SU-DHL-6 (cell line): ENCODE measurements at regions not wholly inside any gene's neighbourhood (a gene's known extent, or its start where the extent isn't known, plus 50 kb on each side); places are given as distances from the start of the nearest gene placed in this dataset.

Experiments
- H2AFZ ChIP-seq: fragments of 200-600 bp; sonication (generic); 2 replicates; pipeline ENCODE4 v1.6.1; 2014; ENCODE audit warnings: low read depth, mild to moderate bottlenecking, moderate library complexity, mixed read lengths, antibody characterized with exemption, low read length; ENCODE audit not compliant: severe bottlenecking
- H3F3A ChIP-seq: fragments of 200-600 bp; shearing (Covaris generic); 2 replicates; pipeline ENCODE4 v1.6.0; 2016; ENCODE audit warnings: antibody characterized with exemption, mild to moderate bottlenecking; ENCODE audit not compliant: insufficient read depth
- H3K27ac ChIP-seq: fragments of 200-600 bp; sonication (generic); 2 replicates; pipeline ENCODE4 v1.5.1; 2016; ENCODE audit warnings: low read depth, mild to moderate bottlenecking, low read length, moderate library complexity, mixed read lengths
- H3K27me3 ChIP-seq: fragments of 200-600 bp; sonication (generic), shearing (Covaris generic); 2 replicates; pipeline ENCODE4 v1.6.0; 2014; ENCODE audit warnings: mild to moderate bottlenecking, low read length
- H3K36me3 ChIP-seq: fragments of 200-600 bp; sonication (generic); 2 replicates; pipeline ENCODE4 v1.6.1; 2014; ENCODE audit warnings: mild to moderate bottlenecking, low read length, mixed read lengths
- H3K4me2 ChIP-seq: fragments of 300-600, 200-600 bp; shearing (Covaris generic), sonication (generic); 2 replicates; pipeline ENCODE4 v1.6.0; 2014; ENCODE audit warnings: low read length, low read depth, mild to moderate bottlenecking; ENCODE audit not compliant: poor library complexity, severe bottlenecking
- H3K4me3 ChIP-seq: fragments of 200-600 bp; sonication (generic); 2 replicates; pipeline ENCODE4 v1.5.1; 2014; ENCODE audit warnings: antibody characterized with exemption, low read length, mild to moderate bottlenecking, mixed read lengths; ENCODE audit not compliant: insufficient read depth, poor library complexity, severe bottlenecking
- H3K79me2 ChIP-seq: fragments of 200-600 bp; sonication (generic); 2 replicates; pipeline ENCODE4 v1.6.1; 2014; ENCODE audit warnings: mild to moderate bottlenecking, low read length, moderate library complexity; ENCODE audit not compliant: insufficient read depth
- H3K9ac ChIP-seq: fragments of 200-600 bp; sonication (generic); 2 replicates; pipeline ENCODE4 v1.7.0; 2014; ENCODE audit warnings: mild to moderate bottlenecking, low read length
- H3K9me2 ChIP-seq: fragments of 200-600 bp; sonication (generic); replicated peaks from 2 replicates; pipeline ENCODE4 v1.6.1; 2014; ENCODE audit warnings: low read length; ENCODE audit not compliant: insufficient read depth
- H3K9me3 ChIP-seq: fragments of 200-600 bp; sonication (generic); 2 replicates; pipeline ENCODE4 v1.6.1; 2014; ENCODE audit warnings: low read length, mixed read lengths; ENCODE audit not compliant: insufficient read depth
- H4K20me1 ChIP-seq: fragments of 200-600 bp; sonication (generic); 2 replicates; pipeline ENCODE4 v1.6.1; 2014; ENCODE audit warnings: low read depth, mild to moderate bottlenecking, antibody characterized with exemption, low read length, moderate library complexity, mixed read lengths
- CTCF ChIP-seq: fragments of 200-600 bp; sonication (generic); IDR thresholded peaks from one replicate; pipeline ENCODE4 v1.5.1; 2017; ENCODE audit warnings: antibody characterized with exemption, mild to moderate bottlenecking, low read length, moderate library complexity; ENCODE audit not compliant: insufficient read depth, poor library complexity, severe bottlenecking
- EZH2phosphoT487 ChIP-seq: fragments of 200-600 bp; sonication (generic), shearing (Covaris generic); conservative IDR thresholded peaks from 2 replicates; pipeline ENCODE4 v1.6.1; 2018; ENCODE audit warnings: mild to moderate bottlenecking, antibody characterized with exemption, low read length, moderate library complexity, mixed read lengths

GRCh38 chr10:131576341-131577177, 265.0 kb upstream of the TCERG1L start:
- Histone ChIP-seq H3K9me3 (no peaks in the 10 kb centered on the region), H3K79me2 (no peaks in the 10 kb centered on the region), H3F3A (no peaks in the 10 kb centered on the region), H4K20me1 (no peaks in the 10 kb centered on the region), H3K9me2 (no peaks in the 10 kb centered on the region), H3K36me3 (no peaks in the 10 kb centered on the region), H3K9ac (no peak overlapping the region), H2AFZ (no peak overlapping the region), H3K27ac (no peak overlapping the region), H3K4me2 (no peak overlapping the region), H3K27me3 (no peaks in the 10 kb centered on the region), H3K4me3 (no peak overlapping the region)
- TF ChIP-seq EZH2phosphoT487 (no peak), CTCF (no peak)

GRCh38 chr10:131577178-131577555, 265.6 kb upstream of the TCERG1L start:
- no peaks in the 10 kb centered on the region for H3K36me3 ChIP-seq
- H3K9me2 ChIP-seq, result no peaks in the 10 kb centered on the region
- H3K9ac ChIP-seq, result no peak overlapping the region
- H2AFZ ChIP-seq, result no peak overlapping the region
- no peak overlapping the region for H3K27ac ChIP-seq
- H3K27me3 ChIP-seq, result no peaks in the 10 kb centered on the region
- TF ChIP-seq EZH2phosphoT487 (no peak), CTCF (no peak)
- no peaks in the 10 kb centered on the region for H4K20me1 ChIP-seq
- H3K9me3 ChIP-seq, result no peaks in the 10 kb centered on the region
- no peak overlapping the region for H3K4me2 ChIP-seq
- H3K4me3 ChIP-seq, result no peak overlapping the region
- H3F3A ChIP-seq, result no peaks in the 10 kb centered on the region
- H3K79me2 ChIP-seq, result no peaks in the 10 kb centered on the region

- no peak overlapping the region for H3K4me3 ChIP-seq
- no peaks in the 10 kb centered on the region for H3K79me2 ChIP-seq
- no peak overlapping the region for H3K4me2 ChIP-seq
- H3F3A ChIP-seq, result no peaks in the 10 kb centered on the region
- H4K20me1 ChIP-seq, result no peaks in the 10 kb centered on the region
- H3K9me2 ChIP-seq, result no peaks in the 10 kb centered on the region
- no peak overlapping the region for H3K9ac ChIP-seq
- H3K27me3 ChIP-seq, result no peaks in the 10 kb centered on the region
- no peak overlapping the region for H3K27ac ChIP-seq
- H3K36me3 ChIP-seq, result no peaks in the 10 kb centered on the region
- H3K9me3 ChIP-seq, result no peaks in the 10 kb centered on the region
- TF ChIP-seq CTCF (no peak), EZH2phosphoT487 (no peak)
- H2AFZ ChIP-seq, result no peak overlapping the region
Observed at GRCh38 chr10:131577786-131578471, 266.4 kb upstream of the TCERG1L start.
